NOMO-1 treated with DMSO at 0.1 percent for 48 hours (cell line): ENCODE measurements at regions not wholly inside any gene's neighbourhood (a gene's known extent, or its start where the extent isn't known, plus 50 kb on each side); places are given as distances from the start of the nearest gene placed in this dataset.

Experiments used
- DNase-seq: peaks from one replicate; lab custom pipeline; 2025; ENCODE audit not compliant: unreplicated experiment; lab: John Stamatoyannopoulos, UW

DNA sequence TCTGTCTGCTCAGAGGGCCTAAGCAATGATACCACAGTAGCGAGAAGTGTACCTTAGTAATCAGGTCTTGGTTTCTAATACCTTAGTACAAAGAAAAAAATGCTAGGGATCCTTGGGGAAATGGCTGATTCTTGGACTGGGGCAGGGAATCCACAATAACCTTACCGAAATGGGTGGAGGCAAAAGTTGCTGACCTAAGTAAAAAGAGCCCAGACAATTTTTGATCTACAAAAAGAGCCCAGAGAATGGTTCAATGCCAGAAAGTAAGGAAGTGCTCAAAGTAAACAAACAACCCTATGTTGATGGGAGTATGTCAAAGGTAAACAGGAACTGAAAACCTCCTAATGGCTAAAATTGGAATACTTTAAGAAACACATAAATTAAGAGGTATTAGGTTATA lies 130.1 kb upstream of the MAGEB18 start:
- no peak for DNase-seq

DNA sequence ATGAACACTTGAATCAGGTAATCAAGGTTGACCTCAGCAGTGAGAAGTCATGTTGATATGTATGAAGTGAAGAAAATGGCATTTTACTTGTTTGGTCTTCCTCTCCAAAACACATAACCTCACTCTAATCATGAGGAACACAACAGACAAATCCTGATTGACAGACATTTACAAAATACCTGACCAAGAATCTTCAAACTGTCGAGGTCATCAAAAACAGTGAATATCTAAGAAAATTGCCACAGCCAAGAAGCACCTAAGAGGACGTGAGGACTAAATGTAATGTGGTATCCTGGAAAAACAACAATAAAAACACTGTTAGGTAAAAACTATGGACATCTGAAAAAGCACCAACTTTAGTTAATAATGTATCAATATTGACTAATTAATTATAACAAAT lies 129.5 kb upstream of the MAGEB18 start:
- no peak for DNase-seq

GRCh38 chrX:26019386-26019785 lies 118.8 kb upstream of the MAGEB18 start:
- no peak for DNase-seq

DNA sequence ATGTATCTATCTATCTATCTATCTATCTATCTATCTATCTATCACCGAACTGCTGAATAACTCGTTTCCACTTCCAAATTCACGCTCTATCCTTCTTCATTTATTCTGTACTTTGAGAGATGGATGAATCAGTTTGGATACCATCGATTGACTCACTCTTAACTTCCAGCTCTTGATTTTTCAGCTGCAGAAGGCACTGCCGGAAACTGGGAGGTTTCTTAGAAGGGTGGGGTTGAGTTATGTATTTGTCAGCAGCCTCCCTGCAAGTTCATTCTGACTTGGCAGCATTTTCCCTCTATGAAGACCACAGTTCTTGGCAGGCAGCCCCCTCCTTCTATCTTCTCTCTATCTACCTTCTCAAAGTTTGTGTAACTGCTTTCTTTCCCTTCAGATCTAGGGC lies 112.0 kb upstream of the MAGEB18 start:
- DNase-seq: no peak

DNA sequence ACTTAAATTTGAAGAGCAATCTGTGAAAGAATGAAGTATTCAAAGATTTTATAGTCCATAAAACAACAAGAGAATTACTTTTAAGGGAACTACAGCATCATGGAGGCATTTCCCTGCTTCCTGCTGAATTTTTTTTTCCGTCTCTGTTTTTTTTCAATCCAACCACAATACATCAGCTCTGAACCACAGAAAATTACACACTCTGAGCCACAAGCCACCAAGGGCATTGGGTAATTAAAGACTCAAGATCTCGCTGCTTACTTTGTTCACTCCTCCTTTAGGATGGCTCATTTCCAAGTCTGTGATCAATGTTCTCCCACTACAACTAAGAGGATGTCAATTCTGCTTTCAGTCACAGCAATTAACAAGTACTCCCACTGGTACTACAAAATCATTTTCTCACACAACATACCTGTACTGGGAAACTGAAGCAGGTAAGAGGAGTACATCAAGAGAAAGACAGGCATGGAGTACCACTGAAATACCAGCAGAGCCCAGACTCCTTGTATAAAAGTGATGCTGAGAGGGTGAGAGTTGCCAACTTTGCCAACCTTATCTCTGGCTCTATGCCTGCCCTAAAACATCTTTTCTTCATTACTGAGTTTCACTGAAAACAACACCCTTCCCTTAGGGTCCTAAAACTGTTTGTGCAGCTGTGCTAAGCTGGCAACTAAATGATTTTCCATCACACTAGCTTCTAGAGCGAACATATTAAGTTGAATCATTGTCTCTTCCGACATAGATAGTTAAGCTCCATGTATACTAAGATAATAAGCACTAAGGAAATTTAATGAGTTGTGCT lies 105.8 kb upstream of the MAGEB18 start:
- no peak for DNase-seq

- no peak for DNase-seq
Measured at GRCh38 chrX:26037367-26037766, 100.8 kb upstream of the MAGEB18 start.

DNA sequence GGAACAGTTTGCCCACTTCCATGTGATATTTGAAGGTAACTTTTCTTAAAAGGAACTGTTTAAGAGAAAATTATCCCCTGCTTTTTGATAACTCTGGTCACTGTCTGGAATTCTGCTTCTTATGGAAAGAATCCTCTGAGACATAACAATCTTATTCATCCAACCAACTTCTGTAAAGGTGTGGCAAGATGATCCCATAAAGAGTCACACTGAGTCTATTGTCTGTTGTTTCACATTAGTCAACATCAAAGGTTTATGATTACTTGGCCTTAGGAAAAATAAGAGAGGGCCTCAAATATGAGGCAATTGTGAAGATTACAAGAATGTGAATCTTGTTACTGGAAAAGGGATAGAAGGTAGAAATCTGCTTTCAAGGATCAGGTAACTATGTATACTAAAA lies 88.0 kb upstream of the MAGEB18 start:
- no peak for DNase-seq

- DNase-seq: no peak
Measured at GRCh38 chrX:26070882-26071281, 67.3 kb upstream of the MAGEB18 start.

GRCh38 chrX:26071618-26072017 lies 66.5 kb upstream of the MAGEB18 start:
- DNase-seq: no peak

GRCh38 chrX:26083093-26083492 lies 55.0 kb upstream of the MAGEB18 start:
- no peak for DNase-seq
